ENCODE measurements at regions not wholly inside any gene's neighbourhood (a gene's known extent, or its start where the extent isn't known, plus 50 kb on each side); places are given as distances from the start of the nearest gene placed in this dataset.

DNA sequence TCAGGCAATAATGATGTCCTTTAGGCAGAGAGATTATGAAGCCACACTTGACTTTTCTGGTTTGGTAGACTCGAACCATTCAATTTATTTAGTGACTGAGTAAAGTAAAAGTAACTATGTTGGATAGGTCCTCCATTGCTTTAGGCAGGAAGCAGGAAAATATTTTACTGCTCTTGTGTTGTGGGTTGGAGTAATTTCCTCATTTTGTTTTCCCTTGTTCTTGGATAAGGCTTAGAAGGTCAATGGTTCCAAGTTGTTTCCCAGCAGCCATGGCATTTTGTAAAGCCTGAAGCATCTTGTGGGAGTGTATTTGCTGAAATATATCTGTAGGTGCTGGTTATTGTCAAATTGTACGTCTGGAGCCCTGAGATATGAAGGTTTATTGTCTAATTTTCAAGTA, 161.2 kb upstream of the SLC38A2 start:
- peaks cover 13% of the 10 kb centered on the region for H3K36me3 Mint-ChIP-seq (ENCODE audit: low read depth)
- no peak for DNase-seq (ENCODE audit: low spot score)
- H3K27me3 Mint-ChIP-seq (ENCODE audit: low read depth) = no peaks in the 10 kb centered on the region
- H3K4me1 Mint-ChIP-seq (ENCODE audit: low read depth) = peaks cover 20% of the 10 kb centered on the region
- H3K27ac Mint-ChIP-seq = no peak overlapping the region
- H3K4me3 Mint-ChIP-seq = no peak overlapping the region
- H3K9me3 Mint-ChIP-seq = peaks cover 20% of the 10 kb centered on the region

DNA sequence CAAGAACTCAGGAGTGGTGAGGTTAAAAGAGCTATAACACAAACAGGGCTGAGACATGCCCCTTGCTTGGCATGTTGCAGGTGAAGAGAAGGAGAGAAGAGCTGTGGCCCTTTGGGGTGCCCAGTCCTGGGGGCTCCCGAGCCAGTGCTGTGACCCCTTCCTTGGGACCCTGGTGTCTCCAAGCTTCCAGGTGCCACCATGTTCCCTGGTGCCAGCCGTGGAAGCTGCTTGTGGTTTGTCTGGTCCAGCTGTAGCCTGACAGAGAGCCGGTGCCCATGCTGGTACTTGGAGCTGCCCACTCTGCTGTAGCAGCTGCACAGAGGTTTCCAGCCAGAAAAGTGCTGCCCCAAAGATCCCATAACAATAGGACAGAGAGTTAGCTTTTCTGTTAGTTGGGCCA, 159.2 kb upstream of the SLC38A2 start:
- Mint-ChIP-seq H3K4me3 (no peak overlapping the region), H3K27ac (no peak overlapping the region), H3K36me3 (ENCODE audit: low read depth) (peaks cover 28% of the 10 kb centered on the region), H3K27me3 (ENCODE audit: low read depth) (no peaks in the 10 kb centered on the region), H3K9me3 (peaks cover 29% of the 10 kb centered on the region), H3K4me1 (ENCODE audit: low read depth) (peaks cover 19% of the 10 kb centered on the region)
- DNase-seq (ENCODE audit: low spot score) = no peak

DNA sequence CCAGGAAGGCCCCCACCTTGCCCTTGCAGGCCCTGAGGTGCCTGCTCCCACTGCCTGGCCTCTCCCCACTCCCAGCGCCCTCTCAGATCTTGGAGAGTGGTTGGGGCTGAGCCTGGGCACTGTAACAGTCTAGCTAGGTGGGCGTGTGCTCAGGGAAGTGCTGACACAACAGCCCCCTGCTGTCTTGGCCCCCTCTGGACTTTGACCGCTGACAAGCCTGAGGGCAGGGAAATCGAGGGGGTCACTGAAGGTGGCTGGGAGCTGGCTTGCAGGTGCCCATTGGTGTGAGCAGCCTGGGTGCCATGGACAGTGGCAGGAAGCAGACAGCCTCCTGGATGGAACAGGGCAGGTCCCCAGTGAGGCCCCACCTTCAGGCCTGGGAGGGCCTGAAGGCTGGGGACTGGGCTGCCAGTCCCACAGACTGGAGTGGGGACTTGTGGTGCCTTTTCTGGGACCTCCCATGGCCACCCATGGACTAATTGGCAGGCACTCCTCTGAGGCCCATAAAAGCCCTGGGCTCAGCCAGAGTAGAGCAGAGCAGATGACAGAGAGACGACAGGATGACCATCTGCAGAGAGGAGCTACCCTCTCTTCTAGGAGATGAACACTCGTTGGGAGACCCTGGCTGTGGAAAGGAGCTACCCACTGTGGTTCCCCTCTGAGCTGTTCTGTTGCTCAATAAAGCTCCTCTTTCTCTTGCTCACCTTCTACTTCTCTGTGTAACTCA, 158.6 kb upstream of the SLC38A2 start:
- H3K27ac Mint-ChIP-seq = no peak overlapping the region
- no peak overlapping the region for H3K4me3 Mint-ChIP-seq
- DNase-seq (ENCODE audit: low spot score) = no peak
- H3K27me3 Mint-ChIP-seq (ENCODE audit: low read depth) = no peaks in the 10 kb centered on the region
- H3K9me3 Mint-ChIP-seq = peaks cover 29% of the 10 kb centered on the region
- peaks cover 29% of the 10 kb centered on the region for H3K36me3 Mint-ChIP-seq (ENCODE audit: low read depth)
- H3K4me1 Mint-ChIP-seq (ENCODE audit: low read depth) = peaks cover 15% of the 10 kb centered on the region

DNA sequence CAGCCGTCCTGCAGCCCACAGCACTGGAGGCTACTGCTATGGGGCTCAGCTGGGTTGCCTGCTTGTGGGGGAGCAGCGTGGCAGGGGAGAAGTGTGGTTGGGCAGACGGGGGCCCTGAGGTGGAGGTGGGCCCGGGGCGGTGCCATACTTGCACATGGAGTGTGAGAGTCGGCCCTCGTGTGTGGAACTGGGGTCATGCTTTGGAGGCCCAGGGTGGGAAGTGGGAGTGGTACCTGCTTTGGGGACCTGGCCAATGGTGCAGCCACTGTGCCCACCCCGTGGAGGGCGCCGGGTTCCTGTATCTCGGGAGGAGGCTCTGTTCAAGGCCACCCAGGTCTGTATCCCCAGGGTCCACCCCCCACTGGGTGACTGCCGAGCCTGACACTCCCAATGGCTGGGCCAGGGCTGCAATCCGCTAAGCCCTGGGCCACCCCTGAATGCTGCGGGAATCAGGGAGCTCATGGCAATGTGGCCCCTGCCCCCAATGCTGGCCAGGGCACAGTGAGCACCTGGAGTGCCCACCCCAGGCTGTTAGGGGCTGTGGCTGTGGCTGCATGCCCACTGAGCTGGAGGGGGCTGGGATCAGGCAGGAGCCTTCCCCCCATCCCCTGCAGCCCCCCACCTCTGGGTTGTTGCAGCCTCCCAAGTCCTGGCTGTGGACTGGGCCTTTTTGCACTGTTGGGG, 157.9 kb upstream of the SLC38A2 start:
- Mint-ChIP-seq H3K4me1 (ENCODE audit: low read depth) (peaks cover 11% of the 10 kb centered on the region), H3K4me3 (no peak overlapping the region), H3K36me3 (ENCODE audit: low read depth) (peaks cover 34% of the 10 kb centered on the region), H3K27ac (no peak overlapping the region), H3K9me3 (peaks cover 33% of the 10 kb centered on the region), H3K27me3 (ENCODE audit: low read depth) (no peaks in the 10 kb centered on the region)
- DNase-seq (ENCODE audit: low spot score) = no peak

DNA sequence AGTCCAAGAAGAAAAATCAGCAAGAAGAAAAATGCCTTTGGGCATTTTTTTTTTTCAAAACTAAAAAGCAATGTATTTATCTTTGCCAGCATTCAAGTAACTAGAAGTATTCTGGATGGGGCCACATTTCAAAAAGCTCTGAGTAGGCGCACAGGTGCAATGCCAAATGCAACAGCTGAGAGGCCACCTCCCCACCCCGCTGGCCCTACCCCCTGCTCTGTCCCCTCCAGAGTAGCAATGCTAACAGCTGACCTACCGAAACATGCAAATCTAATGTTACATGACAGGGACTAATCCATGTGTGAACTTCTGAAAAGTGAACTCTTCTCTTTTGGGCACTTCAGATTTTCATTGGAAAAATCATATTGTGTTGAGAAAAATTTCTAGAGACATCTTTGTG, 153.7 kb upstream of the SLC38A2 start:
- peaks cover 42% of the 10 kb centered on the region for H3K4me1 Mint-ChIP-seq (ENCODE audit: low read depth)

DNA sequence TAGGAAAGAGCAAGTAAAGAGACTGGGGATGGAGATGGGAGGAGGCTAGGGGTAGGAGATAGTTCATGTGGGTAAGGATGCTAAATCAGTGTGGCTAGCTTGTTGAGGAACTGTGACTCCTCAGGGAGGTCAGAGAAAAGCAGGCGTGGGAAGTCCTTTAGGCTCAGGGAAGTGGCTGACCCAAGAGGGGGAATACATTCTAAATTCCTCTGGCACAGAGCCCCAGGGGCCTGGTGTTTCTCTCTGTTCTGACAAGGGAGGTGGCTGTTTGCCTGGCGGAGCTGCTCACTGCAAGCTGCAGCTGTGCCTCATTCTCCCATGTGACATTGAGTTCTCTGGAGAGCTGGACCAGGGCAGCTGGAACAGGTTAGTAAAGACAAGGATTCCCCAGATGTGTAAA, 152.2 kb upstream of the SLC38A2 start:
- H3K27me3 Mint-ChIP-seq (ENCODE audit: low read depth) = no peaks in the 10 kb centered on the region
- H3K36me3 Mint-ChIP-seq (ENCODE audit: low read depth) = peaks cover 36% of the 10 kb centered on the region
- peaks cover 53% of the 10 kb centered on the region for H3K4me1 Mint-ChIP-seq (ENCODE audit: low read depth)
- DNase-seq (ENCODE audit: low spot score) = no peak
- H3K4me3 Mint-ChIP-seq = peak overlapping the region; percentile 76
- H3K9me3 Mint-ChIP-seq = peaks cover 22% of the 10 kb centered on the region
- H3K27ac Mint-ChIP-seq = peak overlapping the region; percentile 98

More for the DNA sequence above, 153.7 kb upstream of the SLC38A2 start:
- no peaks in the 10 kb centered on the region for H3K27me3 Mint-ChIP-seq (ENCODE audit: low read depth)
- peaks cover 27% of the 10 kb centered on the region for H3K9me3 Mint-ChIP-seq
- H3K4me3 Mint-ChIP-seq = no peak overlapping the region
- DNase-seq (ENCODE audit: low spot score) = no peak
- no peak overlapping the region for H3K27ac Mint-ChIP-seq
- H3K36me3 Mint-ChIP-seq (ENCODE audit: low read depth) = peaks cover 36% of the 10 kb centered on the region

DNA sequence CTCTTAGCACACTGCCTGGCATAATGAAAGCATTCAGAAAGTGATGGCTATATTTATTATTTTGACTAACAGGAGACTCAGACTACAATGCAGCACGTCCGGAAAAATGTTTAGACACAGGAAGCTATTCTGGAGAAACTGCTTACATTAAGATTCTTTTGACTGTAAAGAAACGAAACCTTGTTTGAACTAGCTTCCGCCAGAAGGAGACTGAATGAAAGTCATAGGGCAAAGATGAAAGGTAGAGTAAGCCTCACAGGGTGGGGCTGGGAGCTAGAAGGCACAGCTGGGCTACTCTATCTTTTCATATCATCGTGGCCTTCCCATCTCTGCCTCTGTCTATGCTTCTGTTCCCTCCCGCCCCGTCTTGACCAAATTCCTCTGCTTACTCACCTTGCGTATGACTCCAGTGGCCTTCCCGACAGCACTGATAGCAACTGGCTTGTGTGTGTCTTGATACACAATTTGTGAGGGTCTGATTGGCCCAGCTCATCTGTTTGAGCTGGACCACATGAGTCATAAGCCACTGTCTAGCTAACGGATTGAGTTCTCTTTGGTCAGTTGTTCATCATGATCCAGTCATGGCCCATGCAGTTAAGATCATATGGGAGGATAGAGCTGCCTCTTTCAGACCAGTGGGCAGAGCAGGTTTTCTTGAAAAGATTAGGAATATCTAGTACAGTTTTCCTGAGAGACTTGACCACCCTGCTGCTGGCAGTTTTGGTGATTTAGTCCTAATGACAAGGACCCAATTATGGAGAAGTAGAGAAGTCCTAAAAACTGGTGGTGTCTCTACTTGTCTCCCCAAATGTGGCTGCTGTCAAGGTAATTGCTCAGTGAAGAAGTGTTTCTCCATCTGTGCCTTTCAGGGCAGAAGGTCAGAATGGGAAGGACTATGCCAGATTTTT, 151.5 kb upstream of the SLC38A2 start:
- H3K4me3 Mint-ChIP-seq = peak overlapping the region; percentile 76
- H3K27ac Mint-ChIP-seq = peak overlapping the region; percentile 98
- H3K4me1 Mint-ChIP-seq (ENCODE audit: low read depth) = peaks cover 58% of the 10 kb centered on the region
- H3K36me3 Mint-ChIP-seq (ENCODE audit: low read depth) = peaks cover 33% of the 10 kb centered on the region
- no peaks in the 10 kb centered on the region for H3K27me3 Mint-ChIP-seq (ENCODE audit: low read depth)
- H3K9me3 Mint-ChIP-seq = peaks cover 17% of the 10 kb centered on the region
- DNase-seq (ENCODE audit: low spot score) = peak; percentile 64

DNA sequence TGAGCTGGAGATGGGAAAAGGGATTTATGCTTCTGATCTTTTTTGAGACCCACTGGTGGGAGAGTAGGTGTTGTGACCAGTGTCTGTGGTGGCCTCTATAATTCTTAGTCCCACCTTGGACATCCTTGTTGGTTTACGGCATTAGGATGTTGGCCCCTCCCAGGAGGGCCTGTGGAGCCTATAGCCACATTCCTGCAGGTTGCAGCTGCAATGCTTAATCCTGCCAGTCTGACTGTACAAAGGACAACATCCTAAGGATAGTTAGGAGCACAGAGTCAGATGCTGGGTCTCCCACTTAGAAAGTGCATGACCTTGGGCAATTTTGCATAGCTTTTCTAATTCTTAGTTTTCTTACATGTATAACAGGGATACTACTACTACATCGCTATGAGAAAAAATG, 150.9 kb upstream of the SLC38A2 start:
- Mint-ChIP-seq H3K36me3 (ENCODE audit: low read depth) (peaks cover 29% of the 10 kb centered on the region), H3K4me3 (peak overlapping the region; percentile 76), H3K9me3 (peaks cover 10% of the 10 kb centered on the region), H3K27ac (peak overlapping the region; percentile 98), H3K4me1 (ENCODE audit: low read depth) (peaks cover 62% of the 10 kb centered on the region), H3K27me3 (ENCODE audit: low read depth) (no peaks in the 10 kb centered on the region)
- no peak for DNase-seq (ENCODE audit: low spot score)

DNA sequence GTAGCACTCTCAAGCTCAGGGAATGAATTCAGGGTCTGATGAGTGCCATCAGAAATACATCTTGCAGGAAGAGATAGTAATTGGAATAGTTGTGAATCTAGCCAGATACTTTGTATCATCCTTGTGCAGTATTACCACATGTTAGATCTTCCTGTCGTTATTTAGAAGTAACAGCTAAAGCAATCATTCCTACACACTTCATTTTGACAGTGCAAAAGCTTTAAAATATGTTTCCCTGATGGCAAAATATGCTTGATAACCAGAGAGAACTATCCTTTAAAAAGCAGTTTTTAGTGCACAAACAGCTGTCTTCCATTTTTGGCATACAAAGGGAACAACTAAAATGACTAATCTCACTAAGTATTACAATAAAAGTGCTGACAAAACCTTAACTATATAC, 149.5 kb upstream of the SLC38A2 start:
- Mint-ChIP-seq H3K4me1 (ENCODE audit: low read depth) (peaks cover 72% of the 10 kb centered on the region), H3K36me3 (ENCODE audit: low read depth) (peaks cover 23% of the 10 kb centered on the region), H3K4me3 (peak overlapping the region; percentile 56), H3K27me3 (ENCODE audit: low read depth) (no peaks in the 10 kb centered on the region), H3K27ac (peak overlapping the region; percentile 38), H3K9me3 (peaks cover 4% of the 10 kb centered on the region)
- DNase-seq (ENCODE audit: low spot score) = no peak

DNA sequence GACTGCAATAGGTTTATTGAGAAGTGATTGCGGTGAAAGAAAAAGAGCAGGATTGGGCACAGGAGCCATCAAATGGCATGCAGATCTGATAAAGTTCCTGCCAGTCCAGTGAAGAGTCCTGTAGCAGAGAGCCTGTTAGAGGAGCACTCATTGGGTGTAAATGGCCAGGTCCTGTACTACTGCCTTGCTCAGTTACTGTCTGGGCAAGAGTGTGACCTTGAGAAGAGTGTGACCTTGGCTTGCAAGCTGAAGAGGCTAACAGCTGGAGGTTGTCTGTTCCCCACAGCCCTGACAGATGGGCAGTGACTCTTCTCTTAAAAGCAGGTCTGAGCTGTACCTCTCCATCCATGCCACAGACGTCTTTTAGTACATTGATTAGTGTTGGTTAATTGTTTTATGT, 148.6 kb upstream of the SLC38A2 start:
- Mint-ChIP-seq H3K9me3 (peaks cover 4% of the 10 kb centered on the region), H3K4me1 (ENCODE audit: low read depth) (peaks cover 78% of the 10 kb centered on the region), H3K4me3 (no peak overlapping the region), H3K27ac (no peak overlapping the region), H3K27me3 (ENCODE audit: low read depth) (no peaks in the 10 kb centered on the region), H3K36me3 (ENCODE audit: low read depth) (peaks cover 22% of the 10 kb centered on the region)
- no peak for DNase-seq (ENCODE audit: low spot score)

DNA sequence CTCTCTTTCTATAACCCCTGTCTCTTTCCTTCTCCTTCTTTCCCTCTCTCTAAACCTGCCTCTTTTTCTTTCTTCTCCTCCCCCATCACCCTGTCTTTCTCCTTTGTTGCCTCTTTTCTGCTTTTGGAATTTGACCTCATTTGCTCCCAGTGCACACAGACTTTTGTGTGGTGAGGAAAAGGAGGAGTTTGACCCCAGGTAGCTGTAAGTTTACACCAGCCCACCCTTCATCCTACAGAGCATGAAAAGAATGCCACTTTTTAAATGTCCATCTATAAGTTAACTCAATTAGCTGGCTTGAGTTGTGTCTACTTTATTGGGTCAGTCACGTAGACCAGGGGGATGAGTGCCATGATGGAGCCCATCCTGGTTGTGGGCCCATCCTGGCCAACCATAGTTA, 146.8 kb upstream of the SLC38A2 start:
- H3K4me1 Mint-ChIP-seq (ENCODE audit: low read depth) = peaks cover 75% of the 10 kb centered on the region
- peaks cover 21% of the 10 kb centered on the region for H3K36me3 Mint-ChIP-seq (ENCODE audit: low read depth)
- H3K9me3 Mint-ChIP-seq = peaks cover 5% of the 10 kb centered on the region
- H3K4me3 Mint-ChIP-seq = no peak overlapping the region
- no peaks in the 10 kb centered on the region for H3K27me3 Mint-ChIP-seq (ENCODE audit: low read depth)
- peak overlapping the region; percentile 76 for H3K27ac Mint-ChIP-seq
- no peak for DNase-seq (ENCODE audit: low spot score)

DNA sequence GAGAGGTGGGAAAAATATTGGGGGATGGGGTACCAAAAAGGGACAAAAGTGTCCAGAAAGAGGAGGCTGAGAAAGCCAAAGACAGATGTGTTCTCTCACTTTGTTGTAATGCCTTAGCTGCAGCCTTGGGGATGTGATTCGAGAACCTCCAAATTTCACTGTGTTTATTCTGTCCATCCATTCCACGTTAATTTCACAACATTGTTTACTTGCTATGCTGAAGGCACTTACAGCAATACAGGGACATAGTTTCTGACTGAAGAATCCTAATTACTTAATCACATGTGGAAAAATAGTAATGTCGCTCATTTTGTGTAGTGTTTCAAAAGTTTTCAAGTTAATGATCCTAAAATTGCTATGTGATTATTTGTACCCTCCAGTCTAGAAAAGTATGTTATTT, 146.2 kb upstream of the SLC38A2 start:
- Mint-ChIP-seq H3K27me3 (ENCODE audit: low read depth) (no peaks in the 10 kb centered on the region), H3K4me1 (ENCODE audit: low read depth) (peaks cover 75% of the 10 kb centered on the region), H3K27ac (no peak overlapping the region), H3K4me3 (no peak overlapping the region), H3K9me3 (peaks cover 5% of the 10 kb centered on the region), H3K36me3 (ENCODE audit: low read depth) (peaks cover 24% of the 10 kb centered on the region)
- DNase-seq (ENCODE audit: low spot score) = no peak

DNA sequence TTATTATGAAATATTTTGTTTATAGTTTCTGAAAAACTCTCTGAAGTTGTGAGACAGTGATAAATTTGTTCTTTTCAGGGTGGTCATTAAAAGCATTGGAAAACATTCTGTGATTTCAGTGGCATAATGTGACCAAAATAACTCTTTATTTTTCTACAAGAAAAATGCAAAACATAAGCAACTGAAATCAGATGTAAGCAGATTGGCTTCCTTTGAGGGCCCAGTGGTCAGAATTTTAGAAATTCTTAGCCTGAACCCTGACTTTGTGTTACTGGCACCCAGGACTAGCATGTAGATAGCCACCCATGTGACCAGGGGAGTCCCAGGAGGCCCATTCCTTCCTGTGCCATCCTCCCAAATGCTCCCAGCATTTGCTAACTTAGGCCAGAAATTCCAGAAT, 145.6 kb upstream of the SLC38A2 start:
- H3K27ac Mint-ChIP-seq = peak overlapping the region; percentile 98

DNA sequence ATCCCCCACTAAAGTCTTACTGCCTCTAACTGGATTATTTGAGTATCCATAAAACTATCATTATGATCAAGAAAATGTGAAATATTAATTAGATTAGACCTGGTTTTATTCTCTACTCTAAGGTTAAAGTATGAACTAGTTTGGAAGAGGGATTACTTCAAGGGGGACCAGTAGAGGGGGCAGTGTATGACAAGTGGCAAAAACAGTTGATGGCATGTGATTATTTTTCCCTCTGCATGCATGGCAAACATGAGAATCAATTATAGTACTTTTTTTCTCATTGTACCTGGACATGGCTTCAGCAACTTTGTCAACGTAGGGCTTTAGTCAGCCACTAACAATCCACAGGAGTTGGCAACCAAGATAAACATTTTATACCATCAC, 145.0 kb upstream of the SLC38A2 start:
- peaks cover 76% of the 10 kb centered on the region for H3K4me1 Mint-ChIP-seq (ENCODE audit: low read depth)
- peak overlapping the region; percentile 77 for H3K4me3 Mint-ChIP-seq
- peaks cover 11% of the 10 kb centered on the region for H3K9me3 Mint-ChIP-seq
- peak overlapping the region; percentile 98 for H3K27ac Mint-ChIP-seq
- H3K36me3 Mint-ChIP-seq (ENCODE audit: low read depth) = peaks cover 34% of the 10 kb centered on the region
- H3K27me3 Mint-ChIP-seq (ENCODE audit: low read depth) = no peaks in the 10 kb centered on the region
- DNase-seq (ENCODE audit: low spot score) = no peak

More for the DNA sequence above, 145.6 kb upstream of the SLC38A2 start:
- peaks cover 74% of the 10 kb centered on the region for H3K4me1 Mint-ChIP-seq (ENCODE audit: low read depth)
- DNase-seq (ENCODE audit: low spot score) = no peak
- no peaks in the 10 kb centered on the region for H3K27me3 Mint-ChIP-seq (ENCODE audit: low read depth)
- H3K4me3 Mint-ChIP-seq = no peak overlapping the region
- peaks cover 5% of the 10 kb centered on the region for H3K9me3 Mint-ChIP-seq
- H3K36me3 Mint-ChIP-seq (ENCODE audit: low read depth) = peaks cover 29% of the 10 kb centered on the region

Data from T-helper 2 cell treated with Interferon-gamma antibody and Interleukin-4, amounts not matched to agents 5 μg/mL and 100 μg/mL, for 36 hours (primary cell).